C1 segment of cervical spinal cord (tissue), 14 donors: ENCODE measurements at regions not wholly inside any gene's neighbourhood (a gene's known extent, or its start where the extent isn't known, plus 50 kb on each side); places are given as distances from the start of the nearest gene placed in this dataset.
A peak's percentile ranks its signal among the peaks of the same experiment; 100 is the strongest.

ENCODE experiments used
- DNase-seq, 14 donors: peaks; one replicate each; lab custom pipeline; 2025; lab: John Stamatoyannopoulos, UW

GRCh38 chr3:182713743-182714517, 79.4 kb upstream of the ATP11B start:
- DNase-seq = peak in 2 of 14 donors; percentile 3 to 8

GRCh38 chr3:182715006-182715405, 78.3 kb upstream of the ATP11B start:
- DNase-seq = no peak

- no peak for DNase-seq
Measured at GRCh38 chr3:182716114-182716688, 77.1 kb upstream of the ATP11B start.

GRCh38 chr3:182717216-182717615, 76.1 kb upstream of the ATP11B start:
- DNase-seq = no peak

GRCh38 chr3:182722907-182723306, 70.4 kb upstream of the ATP11B start:
- no peak for DNase-seq

- no peak for DNase-seq
Measured at GRCh38 chr3:182723596-182723995, 69.7 kb upstream of the ATP11B start.

- no peak for DNase-seq
Measured at GRCh38 chr3:182725372-182726251, 67.7 kb upstream of the ATP11B start.

- DNase-seq = no peak
Measured at GRCh38 chr3:182726258-182727142, 66.8 kb upstream of the ATP11B start.

GRCh38 chr3:182728238-182728637, 65.1 kb upstream of the ATP11B start:
- DNase-seq = no peak

- no peak for DNase-seq
Measured at GRCh38 chr3:182729903-182730674, 63.2 kb upstream of the ATP11B start.

- no peak for DNase-seq
Measured at GRCh38 chr3:182730675-182731042, 62.6 kb upstream of the ATP11B start.

GRCh38 chr3:182731764-182732163, 61.5 kb upstream of the ATP11B start:
- DNase-seq = no peak

GRCh38 chr3:182732232-182733015, 60.9 kb upstream of the ATP11B start:
- no peak for DNase-seq

GRCh38 chr3:182735672-182736071, 57.6 kb upstream of the ATP11B start:
- DNase-seq = no peak

GRCh38 chr3:182737825-182738224, 55.5 kb upstream of the ATP11B start:
- no peak for DNase-seq

- DNase-seq = no peak
Measured at GRCh38 chr3:182738583-182739411, 54.5 kb upstream of the ATP11B start.

GRCh38 chr3:182739619-182740018, 53.7 kb upstream of the ATP11B start:
- no peak for DNase-seq

GRCh38 chr3:182740710-182741109, 52.6 kb upstream of the ATP11B start:
- no peak for DNase-seq

- DNase-seq = no peak
Measured at GRCh38 chr3:182741214-182741613, 52.1 kb upstream of the ATP11B start.
